Thoracic aorta (tissue), 2 donors: ENCODE measurements at regions not wholly inside any gene's neighbourhood (a gene's known extent, or its start where the extent isn't known, plus 50 kb on each side); places are given as distances from the start of the nearest gene placed in this dataset.

ENCODE experiments used
- ATAC-seq: fragments of 150-250 bp; one replicate; pipeline ENCODE4 v1.8.0; 2017; ENCODE audit warnings: low read depth; ENCODE audit not compliant: insufficient number of reproducible peaks, low FRiP score
- DNase-seq: peaks from one replicate; pipeline ENCODE4 v3.0.0-alpha.2; 2020; ENCODE audit warnings: low spot score
- H3K27ac ChIP-seq, 2 donors: fragments of 200-600 bp; sonication (generic); 1 replicate in 1 of 2; 2 replicates in 1 of 2; pipeline ENCODE4 v1.5.1; 2016; ENCODE audit warnings: mild to moderate bottlenecking in 2 of 2, moderate library complexity in 2 of 2
- H3K27me3 ChIP-seq: fragments of 200-600 bp; sonication (generic); replicated peaks from 2 replicates; pipeline ENCODE4 v1.6.0; 2016; ENCODE audit warnings: mild to moderate bottlenecking; ENCODE audit not compliant: insufficient read depth
- H3K36me3 ChIP-seq: fragments of 200-600 bp; sonication (generic); one replicate; pipeline ENCODE4 v1.5.1; 2016
- H3K4me1 ChIP-seq, 2 donors: fragments of 200-600 bp; sonication (generic); 1 replicate in 1 of 2; 2 replicates in 1 of 2; pipeline versions ENCODE4 v1.5.1 to v1.6.0; 2016; ENCODE audit warnings: low read depth in 2 of 2, mild to moderate bottlenecking in 1 of 2; ENCODE audit not compliant: control insufficient read depth in 1 of 2
- H3K4me3 ChIP-seq: fragments of 200-600 bp; sonication (generic); 2 replicates; pipeline ENCODE4 v1.5.1; 2016; ENCODE audit warnings: mild to moderate bottlenecking
- H3K9me3 ChIP-seq: fragments of 200-600 bp; sonication (generic); 2 replicates; pipeline ENCODE4 v1.5.1; 2016
- TF ChIP-seq, protein P1 (sequence below): fragments of 200-600 bp; sonication (generic); IDR thresholded peaks from one replicate; pipeline ENCODE4 v1.5.1; 2019; ENCODE audit warnings: antibody characterized with exemption

DNA sequence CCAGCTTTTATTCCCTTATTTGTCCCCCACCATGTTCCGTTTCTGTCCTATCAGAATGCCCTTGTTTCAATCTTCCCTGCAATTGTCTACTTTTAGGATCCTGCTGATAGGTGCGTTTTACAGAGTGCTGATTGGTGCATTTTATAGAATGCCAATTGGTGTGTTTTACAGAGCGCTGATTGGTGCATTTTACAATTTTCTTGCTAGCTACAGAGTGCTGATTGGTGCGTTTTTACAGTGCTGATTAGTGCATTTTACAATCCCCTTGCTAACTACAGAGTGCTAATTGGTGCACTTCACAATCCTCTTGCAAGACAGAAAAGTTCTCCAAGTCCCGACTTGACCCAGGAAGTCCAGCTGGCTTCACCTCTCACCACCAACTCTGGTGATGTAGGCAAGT is 161.6 kb upstream of the CDYL start:
- Histone ChIP-seq H3K27me3 (no peaks in the 10 kb centered on the region), H3K27ac (no peak overlapping the region), H3K4me3 (no peak overlapping the region), H3K36me3 (no peaks in the 10 kb centered on the region), H3K9me3 (no peaks in the 10 kb centered on the region), H3K4me1 (peaks cover 15 to 49% of the 10 kb centered on the region in 2 donors)
- TF ChIP-seq, protein P1, sequence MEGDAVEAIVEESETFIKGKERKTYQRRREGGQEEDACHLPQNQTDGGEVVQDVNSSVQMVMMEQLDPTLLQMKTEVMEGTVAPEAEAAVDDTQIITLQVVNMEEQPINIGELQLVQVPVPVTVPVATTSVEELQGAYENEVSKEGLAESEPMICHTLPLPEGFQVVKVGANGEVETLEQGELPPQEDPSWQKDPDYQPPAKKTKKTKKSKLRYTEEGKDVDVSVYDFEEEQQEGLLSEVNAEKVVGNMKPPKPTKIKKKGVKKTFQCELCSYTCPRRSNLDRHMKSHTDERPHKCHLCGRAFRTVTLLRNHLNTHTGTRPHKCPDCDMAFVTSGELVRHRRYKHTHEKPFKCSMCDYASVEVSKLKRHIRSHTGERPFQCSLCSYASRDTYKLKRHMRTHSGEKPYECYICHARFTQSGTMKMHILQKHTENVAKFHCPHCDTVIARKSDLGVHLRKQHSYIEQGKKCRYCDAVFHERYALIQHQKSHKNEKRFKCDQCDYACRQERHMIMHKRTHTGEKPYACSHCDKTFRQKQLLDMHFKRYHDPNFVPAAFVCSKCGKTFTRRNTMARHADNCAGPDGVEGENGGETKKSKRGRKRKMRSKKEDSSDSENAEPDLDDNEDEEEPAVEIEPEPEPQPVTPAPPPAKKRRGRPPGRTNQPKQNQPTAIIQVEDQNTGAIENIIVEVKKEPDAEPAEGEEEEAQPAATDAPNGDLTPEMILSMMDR = no peak
- DNase-seq = no peak
- no peak for ATAC-seq

- H3K4me1 ChIP-seq = peaks cover 15 to 49% of the 10 kb centered on the region in 2 donors
- H3K4me3 ChIP-seq = no peak overlapping the region
- H3K27me3 ChIP-seq = no peaks in the 10 kb centered on the region
- TF ChIP-seq, protein P1 = no peak
- no peaks in the 10 kb centered on the region for H3K9me3 ChIP-seq
- ATAC-seq = no peak
- H3K36me3 ChIP-seq = no peaks in the 10 kb centered on the region
- no peak overlapping the region for H3K27ac ChIP-seq
- DNase-seq = no peak
These were observed 162.4 kb upstream of the CDYL start for GRCh38 chr6:4613795-4614194.

DNA sequence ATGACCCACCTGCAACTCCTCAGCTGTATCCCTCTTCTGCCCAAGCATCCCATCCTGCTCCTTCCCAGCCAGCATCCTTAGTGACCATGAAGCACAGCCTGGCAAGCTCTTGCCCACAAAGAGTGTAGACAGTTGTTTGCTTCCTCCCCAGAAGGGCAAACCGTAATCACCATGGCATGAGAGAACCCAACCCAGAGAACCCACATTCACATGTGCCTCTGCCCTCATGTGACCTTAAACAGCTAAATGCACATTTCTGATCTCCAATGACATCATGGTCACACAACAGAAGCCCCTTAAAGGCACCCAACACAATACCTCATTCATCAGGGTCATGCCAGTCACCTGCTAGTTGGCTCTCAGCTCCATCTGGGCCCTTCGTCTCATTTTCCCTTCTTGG is 162.8 kb upstream of the CDYL start:
- Histone ChIP-seq H3K36me3 (no peaks in the 10 kb centered on the region), H3K4me3 (no peak overlapping the region), H3K27ac (no peak overlapping the region), H3K4me1 (peaks cover 15 to 49% of the 10 kb centered on the region in 2 donors), H3K27me3 (no peaks in the 10 kb centered on the region), H3K9me3 (no peaks in the 10 kb centered on the region)
- no peak for ATAC-seq
- TF ChIP-seq, protein P1 = no peak
- DNase-seq = no peak

DNA sequence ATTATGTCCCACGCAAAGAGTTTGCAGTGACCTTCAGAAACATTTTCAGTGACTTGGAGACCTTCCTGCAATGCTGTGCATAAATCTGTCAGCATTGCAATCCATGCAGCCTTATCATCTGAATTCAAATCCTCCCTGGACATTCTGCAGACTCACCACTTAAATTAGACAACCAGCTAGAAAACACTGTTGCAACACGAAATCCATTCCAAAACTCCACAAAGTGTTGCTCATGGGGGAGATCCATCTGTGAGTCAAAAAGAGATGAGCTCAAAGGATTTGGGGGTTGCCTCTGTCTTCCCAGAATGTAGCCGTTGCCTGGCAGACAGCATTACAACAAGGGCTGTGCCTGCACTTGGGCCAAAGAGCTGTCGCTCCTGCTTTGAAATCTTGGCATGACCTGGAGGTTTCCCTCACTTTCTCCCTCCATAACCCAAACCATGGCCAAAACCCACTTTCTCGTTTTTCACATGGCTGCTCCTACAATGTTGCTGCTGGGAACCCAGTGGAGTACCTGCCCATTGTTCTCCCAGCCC is 163.5 kb upstream of the CDYL start:
- ATAC-seq (no peak), DNase-seq (no peak)
- H3K36me3 ChIP-seq = no peaks in the 10 kb centered on the region
- H3K27me3 ChIP-seq = no peaks in the 10 kb centered on the region
- TF ChIP-seq, protein P1 = no peak
- H3K27ac ChIP-seq = no peak overlapping the region
- no peak overlapping the region for H3K4me3 ChIP-seq
- H3K4me1 ChIP-seq = peaks cover 15 to 52% of the 10 kb centered on the region in 2 donors
- H3K9me3 ChIP-seq = no peaks in the 10 kb centered on the region

DNA sequence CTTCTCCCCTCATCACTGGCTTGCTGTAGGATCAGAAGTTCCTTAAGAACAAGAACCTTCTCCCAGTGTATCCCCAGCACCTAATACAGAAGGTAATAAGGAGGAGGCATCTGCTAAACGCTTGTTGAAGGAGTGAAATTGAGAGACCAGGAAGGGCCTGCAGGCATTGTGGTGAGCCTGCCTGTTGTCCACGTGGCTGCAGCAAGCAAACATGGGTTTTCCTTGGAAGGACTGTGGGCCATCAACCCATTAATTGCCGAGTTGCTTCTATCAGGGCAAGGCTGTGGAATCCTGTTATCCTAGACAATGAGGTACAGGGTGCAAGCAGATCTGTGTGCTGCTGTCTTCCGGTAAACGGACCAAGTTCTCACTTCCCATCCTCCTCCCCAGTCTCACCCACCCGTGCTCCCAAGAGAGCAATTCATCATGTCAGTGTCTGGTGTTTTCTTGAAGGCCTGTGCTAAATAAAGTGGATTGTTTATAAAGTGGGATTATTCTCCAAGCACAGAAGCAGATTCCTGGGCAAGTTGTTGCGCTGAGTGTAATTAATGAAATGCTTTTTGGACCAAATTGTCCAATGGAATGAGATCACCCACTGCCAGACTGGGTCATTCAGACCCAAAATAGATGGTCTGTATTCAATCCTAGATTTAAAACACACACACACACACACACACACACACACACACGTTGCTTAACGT is 164.6 kb upstream of the CDYL start:
- H3K4me3 ChIP-seq = no peak overlapping the region
- no peak overlapping the region for H3K27ac ChIP-seq
- peaks cover 19 to 63% of the 10 kb centered on the region in 2 donors for H3K4me1 ChIP-seq
- no peaks in the 10 kb centered on the region for H3K36me3 ChIP-seq
- no peak for DNase-seq
- ATAC-seq = no peak
- TF ChIP-seq, protein P1 = no peak
- H3K9me3 ChIP-seq = no peaks in the 10 kb centered on the region
- no peaks in the 10 kb centered on the region for H3K27me3 ChIP-seq
